GM23248 (cell line): ENCODE measurements at regions not wholly inside any gene's neighbourhood (a gene's known extent, or its start where the extent isn't known, plus 50 kb on each side); places are given as distances from the start of the nearest gene placed in this dataset.

ENCODE experiments used
- DNase-seq: peaks from one replicate; pipeline ENCODE4 v3.0.0-alpha.2; 2015
- H2AFZ ChIP-seq: fragments of 200-600 bp; sonication (generic); 2 replicates; pipeline ENCODE4 v1.6.1; 2016; ENCODE audit warnings: antibody characterized with exemption
- H3F3A ChIP-seq: fragments of 200-600 bp; sonication (generic); 2 replicates; pipeline ENCODE4 v1.6.1; 2016; ENCODE audit warnings: mild to moderate bottlenecking, antibody characterized with exemption, mixed run types; ENCODE audit not compliant: insufficient read depth
- H3K27ac ChIP-seq: fragments of 200-600 bp; sonication (generic); 2 replicates; pipeline ENCODE4 v1.5.1; 2016; ENCODE audit warnings: mild to moderate bottlenecking
- H3K27me3 ChIP-seq: fragments of 200-600 bp; sonication (generic); replicated peaks from 2 replicates; pipeline ENCODE4 v1.6.1; 2016; ENCODE audit warnings: mild to moderate bottlenecking; ENCODE audit not compliant: insufficient read depth
- H3K36me3 ChIP-seq: fragments of 200-600 bp; sonication (generic); 2 replicates; pipeline ENCODE4 v1.6.1; 2016; ENCODE audit warnings: low read depth, mild to moderate bottlenecking
- H3K4me1 ChIP-seq: fragments of 200-600 bp; sonication (generic); 2 replicates; pipeline ENCODE4 v1.6.1; 2016; ENCODE audit warnings: mild to moderate bottlenecking; ENCODE audit not compliant: insufficient read depth
- H3K4me2 ChIP-seq: fragments of 200-600 bp; sonication (generic); one replicate; pipeline ENCODE4 v1.6.1; 2016; ENCODE audit warnings: mild to moderate bottlenecking; ENCODE audit not compliant: unreplicated experiment
- H3K4me3 ChIP-seq: fragments of 200-600 bp; sonication (generic); 2 replicates; pipeline ENCODE4 v1.5.1; 2016; ENCODE audit warnings: mild to moderate bottlenecking
- H3K79me2 ChIP-seq: fragments of 200-600 bp; sonication (generic); 2 replicates; pipeline ENCODE4 v1.6.1; 2016; ENCODE audit warnings: mild to moderate bottlenecking; ENCODE audit not compliant: insufficient read depth
- H3K9ac ChIP-seq: fragments of 200-600 bp; sonication (generic); 2 replicates; pipeline ENCODE4 v1.6.1; 2016; ENCODE audit warnings: mild to moderate bottlenecking
- H3K9me2 ChIP-seq: fragments of 200-600 bp; sonication (generic); 2 replicates; pipeline ENCODE4 v1.6.1; 2016; ENCODE audit warnings: mixed run types, mild to moderate bottlenecking, moderate library complexity; ENCODE audit not compliant: insufficient read depth
- H3K9me3 ChIP-seq: fragments of 200-600 bp; sonication (generic); one replicate; pipeline ENCODE4 v1.6.1; 2017; ENCODE audit warnings: low read depth
- H4K20me1 ChIP-seq: fragments of 200-600 bp; sonication (generic); 2 replicates; pipeline ENCODE4 v1.6.0; 2016; ENCODE audit not compliant: insufficient read depth
- EZH2 ChIP-seq: fragments of 200-600 bp; sonication (generic); IDR thresholded peaks from 2 replicates; pipeline ENCODE4 v1.6.1; 2018; ENCODE audit warnings: antibody characterized with exemption, mild to moderate bottlenecking; ENCODE audit not compliant: insufficient read depth, poor library complexity, severe bottlenecking
- EZH2phosphoT487 ChIP-seq: fragments of 200-600 bp; sonication (generic); IDR thresholded peaks from 2 replicates; pipeline ENCODE4 v1.6.1; 2018; ENCODE audit warnings: antibody characterized with exemption, moderate library complexity, mild to moderate bottlenecking, low read depth; ENCODE audit not compliant: insufficient read depth
- WGBS, 2 experiments: methylation state at CpG; one replicate each; pipeline ENCODE4 v1.1.6; 2015 to 2017; ENCODE audit warnings: low lambda C conversion rate in 2 of 2, low coverage in 1 of 2; ENCODE audit errors: missing lambda C conversion rate in 2 of 2; 5-methylcytosine and 5-hydroxymethylcytosine counted together
- in situ Hi-C: fragments of 300-500 bp; cut with MboI; formaldehyde crosslinking; loops from 2 replicates; pipeline ENCODE4 v1.15.0; 2020

DNA sequence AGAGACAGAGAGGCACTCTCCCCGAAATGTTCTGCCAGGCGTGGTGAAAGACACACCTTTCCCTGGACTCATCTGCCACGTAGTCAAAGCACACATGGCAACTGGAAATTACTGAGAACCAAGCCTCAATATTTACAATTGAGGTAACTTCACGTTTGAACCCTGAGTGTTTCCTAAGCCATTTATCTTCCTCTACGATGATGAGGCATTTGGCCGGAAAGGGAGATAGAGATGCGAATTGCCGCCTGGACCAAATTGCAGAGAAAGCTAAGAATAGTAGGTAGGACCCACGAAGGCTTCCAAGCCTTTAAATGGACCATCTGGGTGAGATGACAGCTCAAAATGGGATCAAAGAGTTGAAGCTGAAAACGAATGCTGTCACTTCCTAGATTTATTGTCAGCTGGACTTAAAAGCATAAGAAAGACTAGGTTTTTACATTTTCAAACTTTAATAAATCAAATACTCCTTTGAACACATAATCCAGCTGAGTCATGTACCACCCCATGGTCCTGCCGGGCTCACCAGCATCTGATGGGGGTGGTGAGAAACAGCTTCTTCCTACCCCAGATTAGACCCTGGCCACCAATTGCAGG, 135.6 kb upstream of the LYZL2 start:
- H3K9me3 ChIP-seq = no peaks in the 10 kb centered on the region
- H3K4me1 ChIP-seq = peaks cover 8% of the 10 kb centered on the region; the same call in 1 of the 2 replicates
- peak overlapping the region; percentile 56 for H2AFZ ChIP-seq
- no peaks in the 10 kb centered on the region for H3K27me3 ChIP-seq
- H3K79me2 ChIP-seq = no peaks in the 10 kb centered on the region
- H3K27ac ChIP-seq = no peak overlapping the region
- H3K36me3 ChIP-seq = no peaks in the 10 kb centered on the region
- 47 to 48% methylated on average over 11 of the region's 11 CpGs for WGBS, 2 experiments
- DNase-seq = peak; percentile 36
- H4K20me1 ChIP-seq = no peaks in the 10 kb centered on the region
- no peaks in the 10 kb centered on the region for H3F3A ChIP-seq
- no peak overlapping the region for H3K4me3 ChIP-seq
- TF ChIP-seq EZH2phosphoT487 (no peak), EZH2 (no peak)
- no peaks in the 10 kb centered on the region for H3K9me2 ChIP-seq
- no peak overlapping the region for H3K9ac ChIP-seq
- in situ Hi-C loops = loop anchor here (25.0 kb wide), 1 partner anchor 722 kb away; no protein-coding TSS in a partner anchor
- H3K4me2 ChIP-seq = peak overlapping the region; percentile 1

GRCh38 chr10:30763918-30764317, 134.4 kb upstream of the LYZL2 start:
- H3K36me3 ChIP-seq = no peaks in the 10 kb centered on the region
- H3K9ac ChIP-seq = no peak overlapping the region
- H4K20me1 ChIP-seq = no peaks in the 10 kb centered on the region
- no peaks in the 10 kb centered on the region for H3K9me2 ChIP-seq
- H3K27me3 ChIP-seq = no peaks in the 10 kb centered on the region
- no peaks in the 10 kb centered on the region for H3K9me3 ChIP-seq
- TF ChIP-seq EZH2 (no peak), EZH2phosphoT487 (no peak)
- no peak for DNase-seq
- in situ Hi-C loops = loop anchor here (25.0 kb wide), 1 partner anchor 723 kb away; no protein-coding TSS in a partner anchor
- H3K4me1 ChIP-seq = peaks cover 8% of the 10 kb centered on the region; the same call in 1 of the 2 replicates
- H3K27ac ChIP-seq = no peak overlapping the region
- 63 to 68% methylated on average over 11 of the region's 11 CpGs for WGBS, 2 experiments
- no peak overlapping the region for H3K4me3 ChIP-seq
- no peak overlapping the region for H3K4me2 ChIP-seq
- no peaks in the 10 kb centered on the region for H3K79me2 ChIP-seq
- H2AFZ ChIP-seq = peak overlapping the region; percentile 16; the same call in 1 of the 2 replicates
- H3F3A ChIP-seq = no peaks in the 10 kb centered on the region

DNA sequence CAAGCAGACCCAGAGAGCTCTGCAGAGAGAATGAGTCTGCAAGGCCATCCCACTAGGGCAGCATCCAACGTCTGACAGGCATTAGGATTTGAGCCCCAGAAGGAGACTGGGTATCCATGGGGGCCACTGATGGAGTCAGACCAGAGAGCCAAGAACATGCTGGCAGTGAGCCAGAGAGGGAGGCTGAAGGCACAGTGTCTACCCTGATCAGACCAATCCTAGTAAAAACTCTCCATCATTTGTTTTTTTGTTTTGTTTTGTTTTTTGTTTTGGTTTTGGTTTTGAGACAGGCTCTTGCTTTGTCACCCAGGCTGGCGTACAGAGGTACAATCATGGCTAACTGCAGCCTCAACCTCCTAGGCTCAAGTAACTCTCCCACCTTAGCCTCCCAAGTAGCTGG, 133.1 kb upstream of the LYZL2 start:
- in situ Hi-C loops = loop anchor here (25.0 kb wide), 1 partner anchor 725 kb away; no protein-coding TSS in a partner anchor
- H3K4me1 ChIP-seq = peaks cover 13% of the 10 kb centered on the region; the same call in 1 of the 2 replicates
- H3K27ac ChIP-seq = no peak overlapping the region
- no peak for DNase-seq
- H3K9me2 ChIP-seq = no peaks in the 10 kb centered on the region
- 54 to 56% methylated on average over 2 of the region's 2 CpGs for WGBS, 2 experiments
- TF ChIP-seq EZH2 = no peak
- H3K4me3 ChIP-seq = no peak overlapping the region
- no peaks in the 10 kb centered on the region for H4K20me1 ChIP-seq
- H3K27me3 ChIP-seq = no peaks in the 10 kb centered on the region
- no peaks in the 10 kb centered on the region for H3K36me3 ChIP-seq
- no peaks in the 10 kb centered on the region for H3F3A ChIP-seq
- no peak overlapping the region for H2AFZ ChIP-seq
- H3K79me2 ChIP-seq = no peaks in the 10 kb centered on the region
- H3K9ac ChIP-seq = no peak overlapping the region
- no peak overlapping the region for H3K4me2 ChIP-seq
- H3K9me3 ChIP-seq = no peaks in the 10 kb centered on the region

GRCh38 chr10:30759423-30759822, 129.9 kb upstream of the LYZL2 start:
- Histone ChIP-seq H3K27ac (no peak overlapping the region), H3K4me2 (no peak overlapping the region), H2AFZ (no peak overlapping the region), H3K27me3 (no peaks in the 10 kb centered on the region), H3K4me3 (no peak overlapping the region), H3K9ac (no peak overlapping the region), H3K4me1 (peaks cover 16% of the 10 kb centered on the region), H3K9me3 (no peaks in the 10 kb centered on the region), H3F3A (peaks cover 15% of the 10 kb centered on the region; the same call in 1 of the 2 replicates), H3K79me2 (no peaks in the 10 kb centered on the region), H3K9me2 (no peaks in the 10 kb centered on the region), H4K20me1 (no peaks in the 10 kb centered on the region), H3K36me3 (no peaks in the 10 kb centered on the region)
- 76 to 80% methylated on average over 3 of the region's 3 CpGs for WGBS, 2 experiments
- DNase-seq = no peak
- TF ChIP-seq EZH2 (no peak), EZH2phosphoT487 (no peak)
- in situ Hi-C loops = loop anchor here (25.0 kb wide), 1 partner anchor 728 kb away; no protein-coding TSS in a partner anchor
